ENCODE measurements at regions not wholly inside any gene's neighbourhood (a gene's known extent, or its start where the extent isn't known, plus 50 kb on each side); places are given as distances from the start of the nearest gene placed in this dataset.

- intact Hi-C loops (cut with micrococcal nuclease): no loop called here
These were observed 83.1 kb downstream of the PDGFA start for GRCh38 chr7:436367-437128.

DNA sequence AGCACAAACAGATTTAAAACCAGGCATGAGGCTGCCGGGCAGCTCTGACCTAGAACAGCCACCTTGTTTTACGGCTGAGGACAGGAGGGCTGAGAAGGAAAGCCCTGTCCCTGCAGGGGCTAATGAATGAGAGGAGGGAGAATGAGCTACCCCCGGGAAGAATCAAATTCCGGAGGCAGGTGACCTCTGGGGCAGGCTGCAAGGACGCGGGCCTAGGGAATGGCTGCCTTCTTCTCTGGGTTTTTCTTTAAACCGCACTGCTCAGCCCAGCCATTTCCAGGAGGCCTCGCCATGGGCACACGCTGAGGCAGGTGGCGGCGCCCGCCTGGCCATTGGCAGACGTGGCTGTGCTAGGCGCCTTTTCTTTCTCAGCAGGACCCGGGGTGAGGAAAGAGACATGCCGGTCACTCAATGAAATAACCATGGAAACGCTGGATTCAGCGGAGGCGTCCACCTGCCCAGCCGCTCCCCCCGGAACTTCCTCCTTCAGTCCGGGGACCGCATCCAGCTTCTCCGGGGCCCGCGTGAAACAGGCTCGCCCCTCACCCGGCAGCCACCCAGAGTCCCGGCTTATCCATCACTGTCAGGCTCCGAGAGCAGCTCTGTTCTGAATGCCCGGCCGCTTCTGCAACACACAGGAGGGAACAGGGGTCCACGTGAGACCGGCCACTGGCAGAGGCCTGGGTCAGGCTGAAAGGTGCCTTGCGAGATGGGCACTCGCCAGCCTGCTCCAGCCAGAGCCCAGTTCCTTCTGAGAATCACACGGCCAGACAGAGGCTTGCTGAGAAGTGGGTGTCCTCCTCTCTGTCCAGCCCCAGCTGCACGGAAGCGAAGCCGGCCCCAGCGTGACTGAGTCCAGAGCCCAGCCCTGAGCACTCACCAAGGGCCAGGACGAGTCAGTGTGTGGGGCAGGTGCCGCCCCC lies 82.1 kb downstream of the PDGFA start:
- intact Hi-C loops (cut with micrococcal nuclease): no loop called here

GRCh38 chr7:438361-438760 lies 81.3 kb downstream of the PDGFA start:
- intact Hi-C loops (cut with micrococcal nuclease): no loop called here

DNA sequence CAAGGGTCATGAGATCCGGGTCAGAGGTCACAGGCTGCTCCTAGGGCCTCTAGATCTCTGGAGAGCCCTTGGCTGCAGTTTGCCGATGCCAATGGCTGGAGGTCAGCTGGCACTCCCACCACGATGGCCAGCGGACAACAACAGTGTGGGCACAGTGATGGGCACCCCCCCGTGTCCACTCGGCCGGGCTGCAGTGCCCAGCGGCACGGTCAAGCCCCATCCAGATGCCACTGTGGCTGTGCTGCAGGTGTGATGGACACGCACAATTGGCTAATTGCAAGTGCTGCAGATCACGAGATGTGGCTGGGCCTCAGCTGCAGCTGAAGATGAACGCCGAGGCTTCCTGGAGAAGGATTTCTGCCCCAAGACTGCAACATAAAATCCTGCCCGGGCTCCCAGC lies 80.7 kb downstream of the PDGFA start:
- intact Hi-C loops (cut with micrococcal nuclease): no loop called here

GRCh38 chr7:440059-440749 lies 79.4 kb downstream of the PDGFA start:
- intact Hi-C loops (cut with micrococcal nuclease): no loop called here

GRCh38 chr7:441684-442421 lies 77.8 kb downstream of the PDGFA start:
- intact Hi-C loops (cut with micrococcal nuclease): no loop called here

DNA sequence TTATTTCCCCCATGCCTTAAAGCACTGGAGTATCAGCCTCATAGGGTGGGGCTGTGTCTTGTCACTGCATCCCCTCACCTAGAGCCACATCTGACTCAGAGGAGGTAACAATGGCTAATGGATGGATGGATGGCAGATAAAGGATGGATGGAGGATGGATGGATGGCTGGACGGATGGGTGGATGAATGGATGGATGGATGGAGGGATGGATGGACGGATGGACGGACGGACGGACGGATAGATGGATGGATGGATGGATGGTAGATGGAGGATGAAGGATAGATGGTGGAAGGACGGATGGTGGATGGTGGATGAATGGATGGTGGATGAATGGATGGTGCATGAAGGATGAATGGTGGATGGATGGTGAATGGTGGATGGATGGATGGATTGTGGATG lies 77.2 kb downstream of the PDGFA start:
- intact Hi-C loops (cut with micrococcal nuclease): no loop called here

DNA sequence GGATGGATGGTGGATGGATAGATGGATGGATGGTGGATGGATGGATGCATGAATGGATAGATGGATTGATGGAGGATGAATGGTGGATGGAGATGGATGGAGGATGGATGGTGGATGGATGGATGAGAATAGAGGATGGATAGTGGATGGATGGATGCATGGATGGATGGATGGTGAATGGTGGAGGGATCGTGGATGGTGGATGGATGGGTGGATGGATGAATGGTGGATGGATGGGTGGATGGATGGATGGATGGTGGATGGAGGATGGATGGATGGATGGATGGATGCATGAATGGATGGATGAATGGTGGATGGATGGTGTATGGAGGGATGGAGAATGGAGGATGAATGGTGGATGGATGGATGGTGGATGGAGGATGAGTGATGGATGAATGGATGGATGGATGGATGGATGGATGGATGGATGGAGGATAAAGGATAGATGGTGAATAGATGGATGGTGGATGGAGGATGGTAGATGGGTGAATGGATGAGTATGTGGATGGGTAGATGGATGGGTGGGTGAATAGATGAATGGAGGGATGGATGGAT lies 76.3 kb downstream of the PDGFA start:
- intact Hi-C loops (cut with micrococcal nuclease): no loop called here

DNA sequence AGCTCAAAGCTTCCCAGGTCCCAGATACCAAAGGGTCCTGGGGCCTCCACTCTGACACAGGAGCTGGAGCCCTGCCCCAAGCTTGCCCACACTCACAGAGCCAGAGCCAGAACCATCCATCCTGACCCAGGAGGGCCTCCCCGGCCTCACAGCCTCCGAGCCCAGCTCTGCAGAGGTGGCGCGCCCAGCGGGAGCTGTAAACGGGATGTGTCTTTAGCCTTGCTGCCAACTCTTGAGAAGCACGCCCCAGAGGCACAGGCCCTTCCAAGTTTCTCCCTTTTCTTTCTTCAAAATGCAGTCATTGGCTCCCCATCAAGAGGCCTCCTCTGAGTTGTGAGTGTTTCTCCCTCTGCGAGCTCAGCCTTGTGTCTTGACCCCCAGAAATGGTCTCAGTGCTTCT lies 75.0 kb downstream of the PDGFA start:
- intact Hi-C loops (cut with micrococcal nuclease): no loop called here

DNA sequence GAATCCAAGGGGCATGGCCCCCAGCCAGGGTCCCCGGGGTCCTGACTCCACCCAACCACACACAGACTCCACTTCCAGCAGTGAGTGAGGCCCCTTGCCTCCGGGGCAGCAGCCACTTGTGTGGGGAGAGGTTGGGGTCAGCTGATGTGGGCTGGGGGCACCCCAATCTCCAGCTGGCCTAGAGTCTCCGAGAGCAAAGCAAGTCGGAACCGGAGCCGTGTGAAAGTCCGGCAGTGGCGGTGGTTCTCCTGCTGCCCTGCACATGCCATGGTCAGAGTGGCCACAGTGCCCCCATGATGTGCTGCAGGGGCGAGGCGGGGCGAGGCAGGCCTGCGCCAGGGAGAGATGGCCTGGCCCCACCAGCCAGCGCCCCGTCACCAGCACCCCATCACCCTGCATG lies 74.6 kb downstream of the PDGFA start:
- intact Hi-C loops (cut with micrococcal nuclease): no loop called here

DNA sequence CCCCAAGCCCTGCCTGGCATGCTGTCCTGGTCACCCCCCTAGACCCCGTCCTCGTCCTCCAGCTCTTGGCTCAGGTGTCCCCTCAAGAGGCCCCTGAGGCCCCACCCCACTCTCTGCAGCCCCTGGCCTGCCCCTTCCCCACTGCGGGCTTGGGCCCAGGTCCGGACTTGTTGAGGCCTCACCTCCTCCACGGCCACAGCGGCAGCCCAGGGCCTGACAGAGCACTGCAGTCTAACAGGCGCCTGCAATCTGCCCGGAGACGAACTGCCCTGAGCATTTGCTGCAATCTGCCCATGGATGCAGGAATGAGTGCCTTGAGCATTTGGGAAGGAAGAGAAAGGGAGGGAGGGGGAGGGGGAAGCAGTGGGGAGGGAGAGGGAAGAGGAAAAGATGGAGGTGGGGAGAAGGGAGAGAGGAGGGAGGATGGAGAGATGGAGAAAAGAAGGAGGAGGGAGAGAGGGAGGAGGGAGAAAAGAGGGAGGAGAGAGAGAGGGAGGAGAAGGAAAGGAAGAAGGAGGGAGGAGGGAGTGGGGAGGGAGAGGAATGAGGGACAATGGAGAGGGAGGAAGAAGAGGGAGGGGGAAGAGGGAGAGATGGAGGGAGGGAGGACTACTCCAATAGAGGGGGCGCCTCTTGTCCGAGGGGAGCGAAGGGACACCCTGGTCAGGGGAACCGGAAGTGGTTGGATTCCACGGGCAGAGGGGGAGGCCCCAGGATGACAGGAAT lies 73.9 kb downstream of the PDGFA start:
- intact Hi-C loops (cut with micrococcal nuclease): no loop called here

GRCh38 chr7:446289-446935 lies 73.2 kb downstream of the PDGFA start:
- intact Hi-C loops (cut with micrococcal nuclease): no loop called here
